ENCODE measurements at regions not wholly inside any gene's neighbourhood (a gene's known extent, or its start where the extent isn't known, plus 50 kb on each side); places are given as distances from the start of the nearest gene placed in this dataset.

DNA sequence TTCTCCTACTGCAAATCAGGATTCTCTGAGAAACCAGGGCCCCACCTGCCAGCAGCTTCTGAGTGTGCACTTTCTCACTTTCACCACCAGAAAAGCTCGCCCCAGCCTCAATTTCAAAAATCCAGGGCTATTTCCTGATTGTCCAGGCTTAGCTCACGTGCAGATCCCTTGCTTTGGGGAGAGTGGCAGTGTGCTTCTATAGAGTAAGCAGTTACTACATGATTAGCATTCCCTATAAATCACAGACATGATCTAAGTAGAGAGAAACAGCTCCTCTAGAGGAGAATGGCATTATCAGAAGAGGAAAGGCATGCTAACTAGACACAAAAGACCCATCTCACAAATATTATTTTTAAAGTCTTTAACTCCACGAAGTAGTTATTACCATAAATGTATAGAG lies 456.0 kb upstream of the PKN2 start:
- Histone ChIP-seq H3K36me3 (ENCODE audit: low read depth, low read length) (no peaks in the 10 kb centered on the region), H3K27me3 (ENCODE audit: low read length) (no peaks in the 10 kb centered on the region), H4K20me1 (ENCODE audit: low read length) (no peaks in the 10 kb centered on the region), H3K27ac (ENCODE audit: low read length) (no peak overlapping the region), H3K4me1 (ENCODE audit: insufficient read depth, low read length) (no peaks in the 10 kb centered on the region), H3F3A (ENCODE audit: low read length, unreplicated experiment) (no peaks in the 10 kb centered on the region), H3K9ac (ENCODE audit: low read length) (no peak overlapping the region), H3K9me3 (ENCODE audit: low read length) (no peaks in the 10 kb centered on the region), H3K79me2 (ENCODE audit: low read length) (no peaks in the 10 kb centered on the region), H3K4me2 (ENCODE audit: low read length) (no peak overlapping the region), H3K4me3 (ENCODE audit: low read length) (no peak overlapping the region), H3K9me2 (replicated peaks; ENCODE audit: low read length) (no peaks in the 10 kb centered on the region), H2AFZ (ENCODE audit: low read length) (no peak overlapping the region)
- DNase-seq = peak; percentile 21
- POLR2A ChIA-PET (ENCODE audit: unreplicated experiment) = no interaction called here
- ATAC-seq = peak; percentile 70
- TF ChIP-seq, protein P1, sequence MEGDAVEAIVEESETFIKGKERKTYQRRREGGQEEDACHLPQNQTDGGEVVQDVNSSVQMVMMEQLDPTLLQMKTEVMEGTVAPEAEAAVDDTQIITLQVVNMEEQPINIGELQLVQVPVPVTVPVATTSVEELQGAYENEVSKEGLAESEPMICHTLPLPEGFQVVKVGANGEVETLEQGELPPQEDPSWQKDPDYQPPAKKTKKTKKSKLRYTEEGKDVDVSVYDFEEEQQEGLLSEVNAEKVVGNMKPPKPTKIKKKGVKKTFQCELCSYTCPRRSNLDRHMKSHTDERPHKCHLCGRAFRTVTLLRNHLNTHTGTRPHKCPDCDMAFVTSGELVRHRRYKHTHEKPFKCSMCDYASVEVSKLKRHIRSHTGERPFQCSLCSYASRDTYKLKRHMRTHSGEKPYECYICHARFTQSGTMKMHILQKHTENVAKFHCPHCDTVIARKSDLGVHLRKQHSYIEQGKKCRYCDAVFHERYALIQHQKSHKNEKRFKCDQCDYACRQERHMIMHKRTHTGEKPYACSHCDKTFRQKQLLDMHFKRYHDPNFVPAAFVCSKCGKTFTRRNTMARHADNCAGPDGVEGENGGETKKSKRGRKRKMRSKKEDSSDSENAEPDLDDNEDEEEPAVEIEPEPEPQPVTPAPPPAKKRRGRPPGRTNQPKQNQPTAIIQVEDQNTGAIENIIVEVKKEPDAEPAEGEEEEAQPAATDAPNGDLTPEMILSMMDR (conservative IDR thresholded peaks at IDR 0.05; ENCODE audit: low read depth, low read length) = peak; percentile 48
- TF ChIP-seq EZH2 (IDR thresholded peaks at IDR 0.05; ENCODE audit: low read length, unreplicated experiment) (no peak), EZH2phosphoT487 (IDR thresholded peaks at IDR 0.05; ENCODE audit: borderline replicate concordance, low read length) (no peak)
- CTCF ChIA-PET = interaction anchor here (0.6 to 1.7 kb wide), 3 partner anchors 47 to 115 kb away, joined by 3 to 6 read pairs (median 3); no protein-coding TSS in a partner anchor
- BruUV-seq (replicated peaks) = no TSS peak
- intact Hi-C loops (cut with micrococcal nuclease) = no loop called here

DNA sequence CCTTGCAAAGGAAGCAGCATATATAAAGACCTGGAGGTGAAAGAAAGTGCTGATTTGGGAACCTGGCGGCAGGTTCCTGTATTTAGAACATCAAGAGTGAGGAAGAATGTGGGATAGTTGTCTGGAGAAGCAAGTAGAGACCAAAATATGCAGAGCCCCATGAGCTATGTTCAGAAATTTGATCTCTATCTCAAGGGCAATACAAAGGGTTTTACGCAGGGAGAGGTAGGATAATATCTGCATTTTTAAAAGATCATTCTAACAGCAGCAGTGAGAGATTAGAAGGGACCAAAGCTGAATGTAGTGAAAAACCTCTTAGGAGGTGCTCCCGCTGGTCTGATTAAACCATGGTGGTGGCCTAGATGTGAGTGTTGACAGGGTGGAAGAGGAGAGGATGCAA lies 453.9 kb upstream of the PKN2 start:
- Histone ChIP-seq H3F3A (ENCODE audit: low read length, unreplicated experiment) (no peaks in the 10 kb centered on the region), H3K4me2 (ENCODE audit: low read length) (no peak overlapping the region), H3K27me3 (ENCODE audit: low read length) (no peaks in the 10 kb centered on the region), H3K9me2 (replicated peaks; ENCODE audit: low read length) (no peaks in the 10 kb centered on the region), H3K9ac (ENCODE audit: low read length) (no peak overlapping the region), H3K4me1 (ENCODE audit: insufficient read depth, low read length) (no peaks in the 10 kb centered on the region), H3K79me2 (ENCODE audit: low read length) (no peaks in the 10 kb centered on the region), H2AFZ (ENCODE audit: low read length) (no peak overlapping the region), H3K27ac (ENCODE audit: low read length) (no peak overlapping the region), H3K4me3 (ENCODE audit: low read length) (no peak overlapping the region), H3K36me3 (ENCODE audit: low read depth, low read length) (no peaks in the 10 kb centered on the region), H3K9me3 (ENCODE audit: low read length) (no peaks in the 10 kb centered on the region), H4K20me1 (ENCODE audit: low read length) (no peaks in the 10 kb centered on the region)
- ATAC-seq (no peak), DNase-seq (no peak)
- CTCF ChIA-PET = no interaction called here
- TF ChIP-seq, protein P1 (conservative IDR thresholded peaks at IDR 0.05; ENCODE audit: low read depth, low read length) = no peak
- TF ChIP-seq EZH2 (IDR thresholded peaks at IDR 0.05; ENCODE audit: low read length, unreplicated experiment) (no peak), EZH2phosphoT487 (IDR thresholded peaks at IDR 0.05; ENCODE audit: borderline replicate concordance, low read length) (no peak)
- intact Hi-C loops (cut with micrococcal nuclease) = no loop called here
- POLR2A ChIA-PET (ENCODE audit: unreplicated experiment) = no interaction called here
- no TSS peak for BruUV-seq (replicated peaks)

DNA sequence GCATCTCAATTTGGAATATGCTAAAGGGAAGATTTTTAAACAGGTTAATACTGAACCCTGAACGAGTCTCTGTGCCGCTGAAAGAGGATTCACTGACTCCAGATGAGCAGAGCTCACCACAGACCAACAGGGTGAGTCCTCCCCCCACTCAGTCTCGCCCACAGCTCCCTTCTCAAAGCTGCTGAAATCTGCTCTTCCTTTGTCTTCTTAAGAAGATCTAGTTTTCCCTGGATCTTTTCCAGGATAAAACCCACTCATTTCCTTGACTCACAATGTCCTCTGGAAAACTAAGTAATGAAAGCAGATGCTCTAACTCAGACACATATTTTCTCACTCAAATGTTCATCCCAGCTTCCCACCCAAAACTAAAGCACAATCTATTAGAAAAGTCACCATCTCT lies 447.0 kb upstream of the PKN2 start:
- no peaks in the 10 kb centered on the region for H3K27me3 ChIP-seq (ENCODE audit: low read length)
- CTCF ChIA-PET = no interaction called here
- no peak overlapping the region for H2AFZ ChIP-seq (ENCODE audit: low read length)
- H3F3A ChIP-seq (ENCODE audit: low read length, unreplicated experiment) = no peaks in the 10 kb centered on the region
- H4K20me1 ChIP-seq (ENCODE audit: low read length) = no peaks in the 10 kb centered on the region
- TF ChIP-seq EZH2phosphoT487 (IDR thresholded peaks at IDR 0.05; ENCODE audit: borderline replicate concordance, low read length) (no peak), EZH2 (IDR thresholded peaks at IDR 0.05; ENCODE audit: low read length, unreplicated experiment) (no peak)
- TF ChIP-seq, protein P1 (conservative IDR thresholded peaks at IDR 0.05; ENCODE audit: low read depth, low read length) = no peak
- H3K9me3 ChIP-seq (ENCODE audit: low read length) = no peaks in the 10 kb centered on the region
- POLR2A ChIA-PET (ENCODE audit: unreplicated experiment) = no interaction called here
- no TSS peak for BruUV-seq (replicated peaks)
- H3K4me1 ChIP-seq (ENCODE audit: insufficient read depth, low read length) = no peaks in the 10 kb centered on the region
- H3K79me2 ChIP-seq (ENCODE audit: low read length) = no peaks in the 10 kb centered on the region
- H3K27ac ChIP-seq (ENCODE audit: low read length) = no peak overlapping the region
- intact Hi-C loops (cut with micrococcal nuclease) = loop anchor here (5.0 kb wide), 1 partner anchor 55 kb away; no protein-coding TSS in a partner anchor
- DNase-seq = no peak
- H3K9me2 ChIP-seq (replicated peaks; ENCODE audit: low read length) = no peaks in the 10 kb centered on the region
- H3K9ac ChIP-seq (ENCODE audit: low read length) = no peak overlapping the region
- H3K4me2 ChIP-seq (ENCODE audit: low read length) = no peak overlapping the region
- ATAC-seq = no peak
- no peaks in the 10 kb centered on the region for H3K36me3 ChIP-seq (ENCODE audit: low read depth, low read length)
- no peak overlapping the region for H3K4me3 ChIP-seq (ENCODE audit: low read length)

All from PC-3 (cell line).